GM12878 (cell line): ENCODE measurements at regions not wholly inside any gene's neighbourhood (a gene's known extent, or its start where the extent isn't known, plus 50 kb on each side); places are given as distances from the start of the nearest gene placed in this dataset.

Experiments used
- CTCF ChIP-seq, 3 experiments: IDR thresholded peaks in 2 of 3; conservative IDR thresholded peaks in 1 of 3; 2 replicates each; pipeline ENCODE4 v1.5.1; 2011; ENCODE audit warnings: low read depth in 3 of 3, low read length in 3 of 3, mild to moderate bottlenecking in 3 of 3, control low read depth in 2 of 3, moderate library complexity in 2 of 3, inconsistent platforms in 1 of 3, mixed read lengths in 1 of 3; ENCODE audit not compliant: control insufficient read depth in 2 of 3, insufficient read depth in 1 of 3; ENCODE audit errors: extremely low read depth in 1 of 3
- EZH2 ChIP-seq: IDR thresholded peaks from 2 replicates; pipeline ENCODE4 v1.6.1; 2012; ENCODE audit warnings: low read depth, mild to moderate bottlenecking, control low read depth, inconsistent platforms, low read length, borderline replicate concordance; ENCODE audit not compliant: control insufficient read depth
- MAX ChIP-seq: IDR thresholded peaks from 2 replicates; pipeline ENCODE4 v1.6.1; 2012; ENCODE audit warnings: low read depth, low read length, improper control_type of control experiment
- NR2C2 ChIP-seq: IDR thresholded peaks from 2 replicates; pipeline ENCODE4 v1.6.1; 2011; ENCODE audit warnings: borderline replicate concordance, low read depth; ENCODE audit not compliant: control insufficient read depth, insufficient read length
- PBX3 ChIP-seq: IDR thresholded peaks from 2 replicates; pipeline ENCODE4 v1.6.1; 2011; ENCODE audit warnings: mild to moderate bottlenecking, low read depth, low read length, moderate library complexity; ENCODE audit not compliant: insufficient replicate concordance
- RCOR1 ChIP-seq: conservative IDR thresholded peaks from 2 replicates; pipeline ENCODE4 v1.6.1; 2012; ENCODE audit warnings: low read depth, low read length, improper control_type of control experiment
- SMAD1 ChIP-seq: fragments of 450-650 bp; IDR thresholded peaks from 2 replicates; pipeline ENCODE4 v1.6.1; 2018; ENCODE audit warnings: mild to moderate bottlenecking, low read depth; ENCODE audit not compliant: partially characterized antibody

- TF ChIP-seq SMAD1 (no peak), CTCF (IDR thresholded peaks at IDR 0.05 in 2 of 3, conservative IDR thresholded peaks at IDR 0.05 in 1 of 3; ENCODE audit: control insufficient read depth in 2 of 3, extremely low read depth in 1 of 3, insufficient read depth in 1 of 3, low read depth in 3 of 3, low read length in 3 of 3) (no peak), EZH2 (no peak), NR2C2 (no peak), PBX3 (no peak), MAX (no peak), RCOR1 (no peak)
Observed at GRCh38 chr3:28151207-28151550, 90.2 kb upstream of the CMC1 start.
